Mammary epithelial cell (primary cell): ENCODE measurements at regions not wholly inside any gene's neighbourhood (a gene's known extent, or its start where the extent isn't known, plus 50 kb on each side); places are given as distances from the start of the nearest gene placed in this dataset.

Experiments
- CTCF ChIP-seq, 2 donors: IDR thresholded peaks in 1 of 2; conservative IDR thresholded peaks in 1 of 2; 2 replicates each; pipeline ENCODE4 v1.5.1; 2011 to 2012; ENCODE audit warnings: inconsistent platforms in 2 of 2, low read length in 2 of 2, mild to moderate bottlenecking in 2 of 2, control low read depth in 1 of 2, low read depth in 1 of 2; ENCODE audit not compliant: insufficient read depth in 1 of 2; ENCODE audit errors: extremely low read depth in 1 of 2
- EZH2 ChIP-seq: IDR thresholded peaks from 2 replicates; pipeline ENCODE4 v1.6.1; 2012; ENCODE audit warnings: low read length, inconsistent platforms, borderline replicate concordance

- no peak for TF ChIP-seq CTCF (conservative IDR thresholded peaks at IDR 0.05 in 1 of 2, IDR thresholded peaks at IDR 0.05 in 1 of 2; ENCODE audit: extremely low read depth in 1 of 2, insufficient read depth in 1 of 2, low read depth in 1 of 2, low read length in 2 of 2)
- TF ChIP-seq EZH2: no peak
These were observed 120.9 kb upstream of the COL3A1 start for GRCh38 chr2:188853307-188853706.
